Ascending aorta (tissue), 2 donors: ENCODE measurements at regions not wholly inside any gene's neighbourhood (a gene's known extent, or its start where the extent isn't known, plus 50 kb on each side); places are given as distances from the start of the nearest gene placed in this dataset.

Experiments used
- DNase-seq, 2 donors: peaks; one replicate each; pipeline ENCODE4 v3.0.0-alpha.2; 2019; ENCODE audit warnings: low spot score in 2 of 2
- H3K27ac ChIP-seq, 2 donors: fragments of 200-600 bp; sonication (generic); one replicate each; pipeline ENCODE4 v1.5.1; 2016 to 2017; ENCODE audit warnings: mild to moderate bottlenecking in 1 of 2
- H3K27me3 ChIP-seq: fragments of 200-600 bp; sonication (generic); one replicate; pipeline ENCODE4 v1.5.1; 2017
- H3K36me3 ChIP-seq, 2 donors: fragments of 200-600 bp; sonication (generic); one replicate each; pipeline ENCODE4 v1.5.1; 2016
- H3K4me1 ChIP-seq, 2 donors: fragments of 200-600 bp; sonication (generic); one replicate each; pipeline ENCODE4 v1.5.1; 2016 to 2017; ENCODE audit warnings: mild to moderate bottlenecking in 1 of 2
- H3K4me3 ChIP-seq, 2 donors: fragments of 200-600 bp; sonication (generic); one replicate each; pipeline ENCODE4 v1.5.1; 2016 to 2017; ENCODE audit warnings: mild to moderate bottlenecking in 1 of 2
- H3K9me3 ChIP-seq, 2 donors: fragments of 200-600 bp; sonication (generic); one replicate each; pipeline ENCODE4 v1.5.1; 2016
- intact Hi-C: fragments of 100-400 bp; cut with DNase I; formaldehyde crosslinking; loops from one replicate; pipeline ENCODE4 v1.15.1; 2023
- TF ChIP-seq, protein P1 (sequence below), 3 experiments: fragments of 200-600 bp in 2 of 3; fragments of 450-650 bp in 1 of 3; sonication (generic) in 2 of 3; IDR thresholded peaks; one replicate each; pipeline ENCODE4 v1.5.1; 2016 to 2019; ENCODE audit warnings: antibody characterized with exemption in 3 of 3, mild to moderate bottlenecking in 1 of 3, moderate library complexity in 1 of 3

- TF ChIP-seq, protein P1, sequence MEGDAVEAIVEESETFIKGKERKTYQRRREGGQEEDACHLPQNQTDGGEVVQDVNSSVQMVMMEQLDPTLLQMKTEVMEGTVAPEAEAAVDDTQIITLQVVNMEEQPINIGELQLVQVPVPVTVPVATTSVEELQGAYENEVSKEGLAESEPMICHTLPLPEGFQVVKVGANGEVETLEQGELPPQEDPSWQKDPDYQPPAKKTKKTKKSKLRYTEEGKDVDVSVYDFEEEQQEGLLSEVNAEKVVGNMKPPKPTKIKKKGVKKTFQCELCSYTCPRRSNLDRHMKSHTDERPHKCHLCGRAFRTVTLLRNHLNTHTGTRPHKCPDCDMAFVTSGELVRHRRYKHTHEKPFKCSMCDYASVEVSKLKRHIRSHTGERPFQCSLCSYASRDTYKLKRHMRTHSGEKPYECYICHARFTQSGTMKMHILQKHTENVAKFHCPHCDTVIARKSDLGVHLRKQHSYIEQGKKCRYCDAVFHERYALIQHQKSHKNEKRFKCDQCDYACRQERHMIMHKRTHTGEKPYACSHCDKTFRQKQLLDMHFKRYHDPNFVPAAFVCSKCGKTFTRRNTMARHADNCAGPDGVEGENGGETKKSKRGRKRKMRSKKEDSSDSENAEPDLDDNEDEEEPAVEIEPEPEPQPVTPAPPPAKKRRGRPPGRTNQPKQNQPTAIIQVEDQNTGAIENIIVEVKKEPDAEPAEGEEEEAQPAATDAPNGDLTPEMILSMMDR (IDR thresholded peaks at IDR 0.05) = no peak
- intact Hi-C loops = loop anchor here (10.0 kb wide), 1 partner anchor 329 kb away; no protein-coding TSS in a partner anchor
- Histone ChIP-seq H3K4me3 (no peak overlapping the region), H3K4me1 (no peaks in the 10 kb centered on the region), H3K27ac (no peak overlapping the region), H3K9me3 (no peaks in the 10 kb centered on the region), H3K27me3 (no peaks in the 10 kb centered on the region), H3K36me3 (no peaks in the 10 kb centered on the region)
- DNase-seq = no peak
Measured at GRCh38 chr1:162985816-162986435, 83.2 kb upstream of the RGS4 start.

GRCh38 chr1:162984699-162985098, 84.5 kb upstream of the RGS4 start:
- H3K36me3 ChIP-seq = no peaks in the 10 kb centered on the region
- TF ChIP-seq, protein P1 (IDR thresholded peaks at IDR 0.05) = no peak
- no peaks in the 10 kb centered on the region for H3K27me3 ChIP-seq
- no peak for DNase-seq
- no peak overlapping the region for H3K27ac ChIP-seq
- intact Hi-C loops = loop anchor here (10.0 kb wide), 1 partner anchor 330 kb away; no protein-coding TSS in a partner anchor
- no peaks in the 10 kb centered on the region for H3K9me3 ChIP-seq
- H3K4me1 ChIP-seq = no peaks in the 10 kb centered on the region
- no peak overlapping the region for H3K4me3 ChIP-seq

GRCh38 chr1:162983671-162984425, 85.3 kb upstream of the RGS4 start:
- TF ChIP-seq, protein P1 (IDR thresholded peaks at IDR 0.05) = no peak
- Histone ChIP-seq H3K27me3 (no peaks in the 10 kb centered on the region), H3K4me1 (no peaks in the 10 kb centered on the region), H3K9me3 (no peaks in the 10 kb centered on the region), H3K4me3 (no peak overlapping the region), H3K27ac (no peak overlapping the region), H3K36me3 (no peaks in the 10 kb centered on the region)
- no peak for DNase-seq
- intact Hi-C loops = loop anchor here (10.0 kb wide), 1 partner anchor 331 kb away; no protein-coding TSS in a partner anchor

DNA sequence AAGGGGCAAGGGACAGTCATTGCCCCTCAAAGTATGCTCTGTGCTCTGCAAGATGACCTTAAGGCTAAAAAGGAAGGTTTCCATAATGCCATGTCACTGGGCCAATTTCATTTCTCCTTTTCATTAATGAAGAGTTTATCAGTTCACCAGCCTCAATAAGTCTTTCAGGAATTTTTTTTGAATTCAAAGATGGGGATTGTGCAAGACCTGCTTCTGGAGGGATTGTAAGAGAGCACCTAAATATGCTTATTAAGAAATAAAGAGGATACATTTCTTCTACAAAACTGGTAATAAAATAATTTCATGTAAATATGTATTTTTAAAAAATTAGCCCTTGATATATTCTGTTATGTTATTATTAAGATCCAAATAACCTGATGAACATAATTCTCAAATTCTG, 86.8 kb upstream of the RGS4 start:
- intact Hi-C loops = loop anchor here (10.0 kb wide), 1 partner anchor 332 kb away; no protein-coding TSS in a partner anchor
- Histone ChIP-seq H3K4me3 (no peak overlapping the region), H3K4me1 (no peaks in the 10 kb centered on the region), H3K36me3 (no peaks in the 10 kb centered on the region), H3K9me3 (no peaks in the 10 kb centered on the region), H3K27ac (no peak overlapping the region), H3K27me3 (no peaks in the 10 kb centered on the region)
- DNase-seq = no peak
- TF ChIP-seq, protein P1 (IDR thresholded peaks at IDR 0.05) = no peak

DNA sequence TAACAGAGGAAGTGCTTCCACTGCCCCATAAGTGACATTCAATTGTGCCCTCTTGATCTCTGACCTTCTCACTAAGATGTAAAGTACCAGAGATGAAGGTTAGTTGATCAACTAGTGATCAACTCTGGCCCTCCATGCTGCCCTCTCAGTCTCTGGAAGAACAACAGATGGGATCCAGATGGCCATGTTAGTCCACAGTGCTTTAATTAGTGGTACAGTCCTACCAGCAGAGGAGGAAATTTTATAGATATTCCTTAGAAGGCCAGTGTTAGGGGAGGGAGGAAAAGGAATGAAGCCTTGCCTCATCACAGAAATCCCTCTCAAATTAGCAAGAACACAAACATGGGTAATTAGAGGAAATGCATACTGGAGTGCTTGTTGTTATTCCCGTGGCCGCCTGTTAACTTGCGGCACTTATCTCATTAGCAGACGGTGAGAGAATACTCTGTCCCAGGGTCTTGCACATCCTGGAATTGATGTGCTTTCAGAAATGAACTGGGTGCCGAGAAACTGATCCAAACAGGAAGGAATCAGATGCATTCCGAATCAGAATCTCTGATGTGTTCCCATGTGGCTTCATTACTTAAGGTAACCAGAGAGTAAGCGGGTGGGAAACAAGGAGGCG, 91.1 kb upstream of the RGS4 start:
- DNase-seq = no peak
- no peak overlapping the region for H3K4me3 ChIP-seq
- no peaks in the 10 kb centered on the region for H3K27me3 ChIP-seq
- no peaks in the 10 kb centered on the region for H3K36me3 ChIP-seq
- no peak overlapping the region for H3K27ac ChIP-seq
- no peaks in the 10 kb centered on the region for H3K4me1 ChIP-seq
- intact Hi-C loops = no loop called here
- TF ChIP-seq, protein P1 (IDR thresholded peaks at IDR 0.05) = no peak
- no peaks in the 10 kb centered on the region for H3K9me3 ChIP-seq
